HFFc6 (cell line): ENCODE measurements at regions not wholly inside any gene's neighbourhood (a gene's known extent, or its start where the extent isn't known, plus 50 kb on each side); places are given as distances from the start of the nearest gene placed in this dataset.

Source experiments
- DNase-seq: peaks from one replicate; pipeline ENCODE4 v3.0.0-alpha.2; 2018
- H3K27ac Mint-ChIP-seq: 2 replicates; pipeline ENCODE4 v1.8.0; 2020; ENCODE audit warnings: mild to moderate bottlenecking, mixed read lengths
- H3K27me3 Mint-ChIP-seq: 2 replicates; pipeline ENCODE4 v1.8.0; 2021; ENCODE audit warnings: mild to moderate bottlenecking, moderate library complexity, mixed read lengths; ENCODE audit not compliant: insufficient read depth
- H3K36me3 Mint-ChIP-seq: 2 replicates; pipeline ENCODE4 v1.8.0; 2021; ENCODE audit warnings: low read depth, mixed read lengths
- H3K4me1 Mint-ChIP-seq: 2 replicates; pipeline ENCODE4 v1.8.0; 2020; ENCODE audit warnings: low read depth, mixed read lengths
- H3K4me3 Mint-ChIP-seq: 2 replicates; pipeline ENCODE4 v1.8.0; 2020; ENCODE audit warnings: mild to moderate bottlenecking, moderate library complexity, mixed read lengths
- H3K9me3 Mint-ChIP-seq: 2 replicates; pipeline ENCODE4 v1.8.0; 2020; ENCODE audit warnings: mild to moderate bottlenecking, mixed read lengths
- TF ChIP-seq, protein P1 (sequence below): fragments of 200-600 bp; sonication (generic); IDR thresholded peaks from 2 replicates; pipeline ENCODE4 v1.5.0; 2021; ENCODE audit warnings: antibody characterized with exemption, mild to moderate bottlenecking

DNA sequence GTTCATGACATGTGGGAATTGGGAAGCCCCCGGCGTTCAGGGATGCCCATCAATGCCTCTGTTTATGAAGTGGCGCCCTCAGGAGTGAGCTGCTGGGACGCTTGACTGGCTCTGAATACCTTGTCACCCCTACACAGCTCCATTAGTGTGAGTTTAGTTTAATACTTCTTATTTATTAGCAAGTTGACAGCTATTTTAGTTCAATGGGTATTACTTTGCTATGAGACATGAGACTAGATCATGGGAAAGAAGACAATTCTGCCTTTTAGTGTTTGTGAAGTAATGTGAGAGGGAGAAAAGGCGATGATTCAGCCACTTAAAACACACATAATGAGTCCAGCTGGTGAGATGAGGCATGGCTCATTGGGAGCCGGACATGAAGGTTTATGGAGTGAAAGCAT, 678.5 kb downstream of the NR2F2 start:
- TF ChIP-seq, protein P1, sequence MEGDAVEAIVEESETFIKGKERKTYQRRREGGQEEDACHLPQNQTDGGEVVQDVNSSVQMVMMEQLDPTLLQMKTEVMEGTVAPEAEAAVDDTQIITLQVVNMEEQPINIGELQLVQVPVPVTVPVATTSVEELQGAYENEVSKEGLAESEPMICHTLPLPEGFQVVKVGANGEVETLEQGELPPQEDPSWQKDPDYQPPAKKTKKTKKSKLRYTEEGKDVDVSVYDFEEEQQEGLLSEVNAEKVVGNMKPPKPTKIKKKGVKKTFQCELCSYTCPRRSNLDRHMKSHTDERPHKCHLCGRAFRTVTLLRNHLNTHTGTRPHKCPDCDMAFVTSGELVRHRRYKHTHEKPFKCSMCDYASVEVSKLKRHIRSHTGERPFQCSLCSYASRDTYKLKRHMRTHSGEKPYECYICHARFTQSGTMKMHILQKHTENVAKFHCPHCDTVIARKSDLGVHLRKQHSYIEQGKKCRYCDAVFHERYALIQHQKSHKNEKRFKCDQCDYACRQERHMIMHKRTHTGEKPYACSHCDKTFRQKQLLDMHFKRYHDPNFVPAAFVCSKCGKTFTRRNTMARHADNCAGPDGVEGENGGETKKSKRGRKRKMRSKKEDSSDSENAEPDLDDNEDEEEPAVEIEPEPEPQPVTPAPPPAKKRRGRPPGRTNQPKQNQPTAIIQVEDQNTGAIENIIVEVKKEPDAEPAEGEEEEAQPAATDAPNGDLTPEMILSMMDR = no peak
- no peaks in the 10 kb centered on the region for H3K4me1 Mint-ChIP-seq
- no peak overlapping the region for H3K27ac Mint-ChIP-seq
- no peak for DNase-seq
- H3K9me3 Mint-ChIP-seq = peaks cover 31% of the 10 kb centered on the region
- peaks cover 3% of the 10 kb centered on the region; the same call in 1 of the 2 replicates for H3K36me3 Mint-ChIP-seq
- no peak overlapping the region for H3K4me3 Mint-ChIP-seq
- no peaks in the 10 kb centered on the region for H3K27me3 Mint-ChIP-seq

DNA sequence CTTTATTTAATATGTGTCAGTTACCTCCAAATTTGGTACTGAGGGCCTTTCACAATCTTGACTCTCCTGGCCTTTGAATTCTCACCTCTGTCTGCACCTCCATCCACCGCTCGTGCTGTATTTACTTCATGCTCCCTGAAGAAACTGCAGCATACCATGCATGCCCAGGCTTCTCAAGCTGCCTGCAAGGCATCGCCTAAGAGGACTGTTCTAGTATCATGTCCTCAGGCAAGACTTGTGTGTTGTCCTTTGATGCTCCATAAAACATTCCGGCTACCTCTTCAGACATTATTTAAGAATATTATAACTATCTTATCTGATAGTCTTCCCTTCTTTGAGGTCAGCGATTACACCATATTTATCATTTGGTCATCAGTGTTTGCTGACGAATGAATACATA, 682.5 kb downstream of the NR2F2 start:
- H3K4me3 Mint-ChIP-seq = no peak overlapping the region
- TF ChIP-seq, protein P1 = no peak
- no peaks in the 10 kb centered on the region for H3K27me3 Mint-ChIP-seq
- H3K27ac Mint-ChIP-seq = no peak overlapping the region
- H3K4me1 Mint-ChIP-seq = no peaks in the 10 kb centered on the region
- H3K36me3 Mint-ChIP-seq = no peaks in the 10 kb centered on the region
- H3K9me3 Mint-ChIP-seq = peaks cover 26% of the 10 kb centered on the region
- no peak for DNase-seq

DNA sequence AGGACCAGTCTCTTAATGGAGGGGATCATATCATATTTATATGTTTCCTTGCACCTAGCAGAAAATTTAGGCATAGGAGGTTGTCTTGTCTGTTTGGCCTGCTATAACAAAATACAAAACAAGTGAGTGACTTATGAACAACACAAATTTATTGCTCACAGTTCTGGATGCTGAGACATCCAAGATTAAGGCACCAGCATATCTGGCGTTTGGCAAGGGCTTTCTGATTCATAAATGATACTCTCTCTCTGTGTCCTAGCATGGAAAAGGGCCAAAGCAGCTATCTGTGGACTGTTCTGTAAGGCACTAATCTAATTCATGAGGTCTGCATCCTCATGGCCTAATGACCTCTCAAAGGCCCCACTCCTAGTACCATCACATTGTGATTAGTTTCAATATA, 683.0 kb downstream of the NR2F2 start:
- peaks cover 21% of the 10 kb centered on the region for H3K9me3 Mint-ChIP-seq
- H3K27me3 Mint-ChIP-seq = no peaks in the 10 kb centered on the region
- DNase-seq = no peak
- TF ChIP-seq, protein P1 = no peak
- H3K4me1 Mint-ChIP-seq = no peaks in the 10 kb centered on the region
- no peak overlapping the region for H3K4me3 Mint-ChIP-seq
- no peaks in the 10 kb centered on the region for H3K36me3 Mint-ChIP-seq
- H3K27ac Mint-ChIP-seq = no peak overlapping the region

DNA sequence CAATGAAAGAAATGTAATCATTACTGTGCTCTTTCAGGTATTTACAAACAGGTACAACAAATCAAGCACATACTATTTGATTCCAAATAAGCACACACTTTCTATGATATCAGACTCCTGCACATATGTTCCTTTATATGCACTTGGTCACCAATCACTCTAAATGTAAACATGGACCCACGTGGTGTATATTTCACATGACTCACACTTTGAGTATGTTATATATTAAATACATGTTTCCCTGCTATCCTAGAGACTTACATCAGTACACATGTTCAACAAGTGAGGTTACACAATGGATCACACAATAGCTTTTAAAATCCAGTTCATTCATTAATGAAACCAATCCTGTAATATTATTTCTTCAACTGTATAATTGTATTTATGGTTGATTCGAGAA, 683.5 kb downstream of the NR2F2 start:
- Mint-ChIP-seq H3K9me3 (peaks cover 20% of the 10 kb centered on the region), H3K36me3 (no peaks in the 10 kb centered on the region), H3K4me3 (no peak overlapping the region), H3K27me3 (no peaks in the 10 kb centered on the region), H3K27ac (no peak overlapping the region), H3K4me1 (no peaks in the 10 kb centered on the region)
- TF ChIP-seq, protein P1 = no peak
- no peak for DNase-seq

DNA sequence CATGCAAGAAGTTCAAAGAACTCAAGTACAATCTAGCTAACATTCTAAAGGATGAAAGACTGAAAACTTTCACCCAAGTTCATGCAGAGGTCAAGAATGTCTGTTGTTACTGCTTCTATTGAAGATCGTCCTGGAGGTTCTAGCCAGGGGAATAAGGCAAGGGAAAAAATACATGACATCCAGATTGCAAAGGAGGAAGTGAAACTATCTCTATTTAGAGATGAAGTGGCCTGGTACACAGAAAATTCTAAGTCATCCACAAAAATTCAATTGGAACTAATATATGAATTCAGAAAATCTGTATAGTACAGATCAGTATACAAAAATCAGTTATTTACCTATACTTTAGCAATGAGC, 693.0 kb downstream of the NR2F2 start:
- Mint-ChIP-seq H3K9me3 (peaks cover 42% of the 10 kb centered on the region), H3K27me3 (no peaks in the 10 kb centered on the region; the same call in none of the 2 replicates), H3K4me3 (no peak overlapping the region), H3K27ac (no peak overlapping the region), H3K4me1 (no peaks in the 10 kb centered on the region), H3K36me3 (no peaks in the 10 kb centered on the region)
- TF ChIP-seq, protein P1 = no peak
- no peak for DNase-seq

DNA sequence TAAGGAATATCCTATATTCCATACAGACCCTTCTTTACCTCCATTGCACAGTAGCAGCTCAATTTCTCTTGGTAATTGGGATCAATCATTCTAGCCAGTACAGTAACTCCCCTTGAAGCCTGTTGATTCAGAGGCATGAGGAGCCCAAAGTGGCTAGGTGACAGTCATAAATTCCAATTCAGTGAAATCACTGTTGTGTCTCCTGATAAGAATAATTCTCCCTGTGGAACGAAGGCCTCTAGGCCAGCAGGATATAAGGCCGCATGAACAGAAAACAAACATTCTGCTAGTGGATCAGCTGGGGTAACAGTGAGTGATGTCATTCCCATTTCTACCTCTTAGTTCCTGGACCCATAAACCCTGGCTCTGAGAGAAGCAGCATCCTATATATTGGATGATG, 696.3 kb downstream of the NR2F2 start:
- TF ChIP-seq, protein P1 = no peak
- Mint-ChIP-seq H3K36me3 (0 out of 2 replicates have a peak, but pooled peaks cover 8% of the 10 kb centered on the region), H3K9me3 (peaks cover 56% of the 10 kb centered on the region), H3K27me3 (no peaks in the 10 kb centered on the region; the same call in none of the 2 replicates), H3K4me1 (no peaks in the 10 kb centered on the region), H3K4me3 (no peak overlapping the region), H3K27ac (no peak overlapping the region)
- no peak for DNase-seq
